DMS114 treated with DMSO at 0.1 percent for 48 hours (cell line): ENCODE measurements at regions not wholly inside any gene's neighbourhood (a gene's known extent, or its start where the extent isn't known, plus 50 kb on each side); places are given as distances from the start of the nearest gene placed in this dataset.
"Not testable (repeated sequence)": the region's sequence is repeated elsewhere in the genome, so short reads cannot be mapped to it uniquely, and the experiment has no call there.

ENCODE experiments used
- DNase-seq: peaks from one replicate; lab custom pipeline; 2025; ENCODE audit not compliant: unreplicated experiment; lab: John Stamatoyannopoulos, UW

DNA sequence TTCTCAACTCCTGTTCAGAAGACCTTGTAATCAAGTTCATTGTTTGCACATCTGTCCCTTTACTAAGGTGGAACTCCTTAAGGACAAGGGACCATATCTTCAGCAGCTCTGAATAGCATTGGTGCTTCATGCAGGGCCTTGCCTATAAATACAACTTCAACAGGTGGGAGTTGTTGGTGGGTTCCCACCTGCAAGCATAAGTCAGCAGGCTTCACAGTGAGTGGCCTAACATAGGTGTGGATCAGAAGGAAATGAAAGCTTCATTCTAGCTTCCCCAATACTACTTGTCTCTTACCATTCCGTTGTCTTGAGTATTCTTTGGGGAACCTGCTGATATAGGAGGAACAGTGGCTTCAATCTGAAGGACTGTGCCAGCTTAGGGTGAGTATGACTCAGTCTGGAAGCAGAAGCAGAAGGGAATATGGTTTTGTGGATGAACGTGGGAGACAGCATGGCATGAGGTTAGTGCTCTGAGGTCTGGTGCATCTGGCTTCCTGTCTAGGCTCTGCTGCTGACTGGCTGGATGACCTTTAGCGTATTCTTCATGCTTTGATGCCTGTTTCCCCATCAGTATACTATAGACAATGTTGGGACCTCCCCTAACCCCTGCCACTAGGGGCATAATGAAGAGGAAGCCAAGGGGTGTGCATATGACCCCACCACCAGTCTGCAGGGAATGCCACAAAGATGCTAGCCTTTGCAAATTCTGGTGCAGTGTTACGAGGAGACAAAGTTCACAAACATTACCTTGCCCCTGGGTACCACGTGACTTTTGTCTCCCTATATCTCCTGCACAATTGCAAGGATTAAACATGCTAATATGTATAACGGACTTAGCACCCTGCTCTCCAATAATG is 192.3 kb downstream of the PALM2AKAP2 start:
- DNase-seq, result no peak

DNA sequence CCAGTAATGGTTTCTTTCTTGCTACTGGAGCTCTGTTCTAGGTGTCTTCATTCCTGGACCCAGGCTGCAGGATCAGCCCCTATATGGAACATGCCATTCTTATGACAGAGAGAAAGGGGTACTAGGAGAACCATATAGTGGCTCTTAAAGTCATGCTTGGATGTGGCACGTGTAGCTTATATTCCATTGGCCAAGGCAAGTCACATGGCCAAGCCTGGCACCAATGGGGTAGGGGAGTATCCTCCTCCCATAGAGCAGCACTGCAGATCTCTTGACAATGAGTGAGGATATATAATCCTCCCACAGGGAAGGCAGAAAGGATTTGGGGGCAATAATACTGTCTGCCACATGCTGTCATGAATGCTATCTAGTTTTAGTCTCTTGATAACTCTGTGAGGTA is 193.3 kb downstream of the PALM2AKAP2 start:
- no peak for DNase-seq

DNA sequence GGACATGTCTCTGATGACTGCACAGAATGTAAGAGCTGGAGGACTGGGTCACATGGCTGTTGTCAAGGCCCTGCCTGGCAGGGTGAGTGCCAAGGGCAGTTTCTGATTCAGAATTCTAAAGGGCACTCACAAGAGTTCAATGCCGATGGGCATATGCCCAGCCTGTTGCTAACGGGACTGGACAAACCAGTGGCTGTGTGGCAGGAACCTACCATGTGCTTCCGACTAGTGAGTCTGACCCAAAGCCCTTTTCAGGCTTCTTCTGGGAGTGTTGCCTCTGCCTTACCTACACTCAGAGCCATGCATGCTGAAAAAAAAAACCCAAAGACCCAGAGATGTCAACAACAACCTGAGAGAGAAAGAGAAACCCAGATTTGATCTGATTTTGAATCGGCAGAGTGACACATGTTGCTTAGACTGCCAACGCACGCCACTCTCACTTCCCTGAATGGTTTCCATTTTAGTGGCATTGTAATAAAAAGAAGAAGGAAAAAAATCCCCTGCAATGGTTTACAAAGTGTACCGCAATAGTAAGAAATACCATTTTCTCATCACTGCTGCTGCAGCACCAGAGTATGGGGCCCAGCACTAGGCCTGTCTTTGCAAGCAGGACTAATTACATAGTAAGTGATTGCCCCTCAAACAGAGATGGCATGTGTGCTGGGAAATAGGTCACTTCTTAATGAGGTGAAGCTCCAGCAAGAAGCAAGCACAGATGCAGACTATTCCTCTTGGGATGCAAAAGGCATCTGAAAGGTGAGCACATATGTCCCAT is 194.3 kb downstream of the PALM2AKAP2 start:
- DNase-seq, result no peak

DNA sequence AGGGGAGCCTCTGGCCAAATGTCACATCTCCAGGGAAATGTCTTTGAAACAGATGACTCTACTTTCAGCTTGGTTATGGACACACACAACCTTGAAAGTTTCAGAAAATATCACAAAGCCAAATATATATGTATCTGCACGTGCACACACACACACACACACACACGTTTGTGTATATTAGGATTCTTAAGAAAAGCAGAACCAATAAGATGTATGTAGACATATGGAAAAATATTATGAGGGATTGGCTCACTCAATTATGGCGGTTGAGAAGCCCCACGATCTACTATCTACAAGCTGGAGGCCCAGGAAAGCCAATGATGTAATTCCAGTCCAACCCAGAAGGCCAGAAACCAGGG is 194.9 kb downstream of the PALM2AKAP2 start:
- DNase-seq, result no peak

DNA sequence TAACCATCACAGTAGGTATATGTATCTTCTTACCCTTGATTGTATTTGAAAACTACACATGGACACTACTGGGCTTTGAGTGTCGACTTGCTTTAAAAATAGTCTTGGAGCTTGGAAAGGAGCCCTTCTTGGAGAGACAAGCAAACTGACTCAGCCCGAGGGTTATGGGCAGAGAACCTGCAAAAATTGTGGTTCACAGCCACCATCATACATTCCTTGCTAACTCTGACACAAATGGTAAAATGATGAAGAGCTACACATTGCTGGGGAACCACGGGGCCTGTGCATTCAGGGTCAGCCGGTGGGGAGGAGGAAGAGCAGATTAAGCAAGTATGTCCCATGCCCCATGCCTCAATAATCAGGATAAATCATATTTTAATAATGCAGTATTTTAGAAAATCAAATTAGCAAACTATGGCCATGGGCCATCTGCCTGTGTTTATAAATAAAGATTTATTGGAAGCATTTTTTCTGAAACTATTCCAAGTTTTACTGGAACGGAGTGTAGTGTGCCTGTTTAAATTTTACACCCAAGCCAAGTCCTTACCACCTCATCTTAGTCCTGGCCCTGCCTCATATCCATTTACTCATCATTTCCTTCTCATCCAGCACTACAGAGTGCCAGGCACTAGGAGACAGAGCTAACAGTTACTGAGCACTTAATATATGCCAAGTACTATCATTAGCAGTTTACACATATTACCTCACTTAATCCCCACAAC is 195.7 kb downstream of the PALM2AKAP2 start:
- no peak for DNase-seq

DNA sequence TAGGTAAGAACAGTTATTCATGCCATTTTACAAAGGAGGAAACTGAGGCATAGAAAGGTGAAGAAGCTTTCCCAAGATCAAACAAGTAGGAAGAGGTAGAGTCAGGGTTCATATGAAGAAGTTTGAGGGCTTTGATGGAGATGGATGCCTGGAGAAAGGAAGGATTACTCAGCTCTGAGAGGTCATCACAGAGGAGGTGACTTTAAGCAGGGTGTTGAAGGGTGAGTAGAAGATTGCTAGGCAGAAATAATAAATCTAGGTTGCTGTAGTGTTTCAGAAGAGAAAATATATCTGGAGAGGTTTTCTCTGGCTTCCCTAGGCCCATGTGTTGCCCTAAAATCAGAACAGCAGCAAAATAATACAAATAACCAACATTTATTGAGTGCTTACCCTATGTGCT is 196.3 kb downstream of the PALM2AKAP2 start:
- DNase-seq, result no peak

DNA sequence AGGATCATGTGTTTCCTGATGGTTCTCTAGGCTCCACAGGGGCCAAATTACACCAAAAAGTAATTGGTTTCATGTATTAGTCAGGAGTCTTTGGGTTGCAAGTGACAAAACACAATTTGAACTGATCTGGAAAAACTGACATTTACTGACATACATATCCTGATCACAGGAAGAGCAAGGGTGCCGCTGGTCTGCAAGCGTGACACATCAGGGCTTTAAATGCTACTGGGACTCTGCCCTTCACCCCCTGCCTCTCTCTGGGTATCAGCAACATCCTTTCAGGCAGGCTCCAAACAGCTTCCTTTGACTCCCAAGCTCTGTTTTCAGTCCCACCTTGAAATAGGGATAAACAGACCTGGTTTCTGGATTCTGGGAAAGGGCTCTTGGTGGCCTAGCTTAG is 197.5 kb downstream of the PALM2AKAP2 start:
- no peak for DNase-seq

DNA sequence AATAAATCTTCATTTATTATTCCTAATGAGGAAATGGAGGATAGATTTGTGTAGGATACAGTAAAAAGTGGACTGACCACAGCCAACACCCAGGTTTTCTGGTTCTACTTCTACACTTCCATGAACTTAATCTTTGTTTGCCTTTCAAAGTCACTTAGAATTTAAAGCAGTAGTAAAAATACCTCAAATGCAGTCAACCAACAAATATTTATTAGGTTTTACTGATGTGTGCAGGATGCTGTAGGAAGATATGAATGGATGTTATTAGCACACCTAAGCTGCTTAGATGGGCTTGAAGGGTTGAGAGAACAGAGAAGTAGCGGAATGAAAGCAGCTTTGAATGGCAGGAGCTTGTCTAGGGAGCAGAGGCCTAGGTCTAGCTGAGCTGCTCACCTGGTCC is 201.1 kb downstream of the PALM2AKAP2 start:
- no peak for DNase-seq

DNA sequence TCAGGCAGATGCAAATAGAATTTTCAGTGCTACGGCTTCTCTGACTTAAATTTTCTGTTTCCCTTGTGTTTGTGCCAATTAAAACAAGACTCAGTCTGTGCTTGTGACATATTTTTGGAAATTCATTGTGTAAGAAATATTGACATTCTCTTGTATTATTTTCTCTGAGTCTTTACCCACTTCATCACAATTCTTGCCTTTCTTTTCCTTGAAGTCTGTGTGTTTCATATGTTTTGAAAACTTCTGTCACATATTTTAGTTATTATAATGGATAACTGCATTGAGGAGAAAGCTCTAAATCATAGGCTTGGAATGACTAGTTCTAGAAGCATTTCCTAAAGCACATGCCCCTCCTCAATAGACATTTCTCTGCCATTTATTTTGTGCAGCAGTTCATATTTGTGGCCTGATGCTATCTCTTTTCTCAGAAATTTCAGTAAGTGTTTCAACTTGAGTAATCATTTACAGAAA is 206.6 kb downstream of the PALM2AKAP2 start:
- DNase-seq, result no peak

DNA sequence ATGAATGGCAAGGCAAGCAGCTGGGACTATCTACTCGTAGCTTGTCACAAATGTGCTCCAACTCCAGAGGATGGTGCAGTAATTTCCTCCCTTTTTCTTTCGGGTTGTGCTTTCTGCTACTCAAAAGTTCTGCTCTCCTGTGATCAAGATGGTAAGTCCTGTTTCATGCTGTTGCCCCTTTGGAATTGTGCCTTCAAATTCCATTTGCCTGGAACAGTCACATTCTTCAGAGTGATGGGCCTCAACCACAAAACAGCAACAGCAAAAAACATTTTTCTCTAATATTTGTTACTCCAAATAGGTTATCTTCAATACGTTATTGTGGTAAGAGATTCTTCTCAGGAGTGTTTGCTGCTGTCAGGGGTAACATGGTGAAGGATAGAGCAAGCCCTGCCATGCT is 209.3 kb downstream of the PALM2AKAP2 start:
- no peak for DNase-seq

DNA sequence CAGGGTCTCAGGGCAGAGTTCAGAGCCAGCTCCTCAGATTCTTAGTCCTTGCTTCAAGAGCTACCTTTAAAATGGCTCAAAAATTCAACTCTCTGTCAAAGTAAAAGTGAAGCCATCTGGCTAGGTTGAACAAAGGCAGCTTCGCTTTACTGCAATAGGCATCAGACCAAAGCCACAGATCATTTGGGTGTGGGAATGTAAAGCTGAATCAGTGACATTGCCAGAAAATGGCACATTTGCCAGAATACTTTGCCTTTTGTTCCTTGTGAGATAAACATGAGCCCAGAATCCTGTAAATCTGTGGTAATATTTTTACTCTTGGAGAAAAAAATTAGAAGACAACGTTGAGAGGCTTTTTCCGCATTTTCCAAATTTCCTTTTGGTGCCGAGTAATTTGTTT is 210.5 kb downstream of the PALM2AKAP2 start:
- no peak for DNase-seq

DNA sequence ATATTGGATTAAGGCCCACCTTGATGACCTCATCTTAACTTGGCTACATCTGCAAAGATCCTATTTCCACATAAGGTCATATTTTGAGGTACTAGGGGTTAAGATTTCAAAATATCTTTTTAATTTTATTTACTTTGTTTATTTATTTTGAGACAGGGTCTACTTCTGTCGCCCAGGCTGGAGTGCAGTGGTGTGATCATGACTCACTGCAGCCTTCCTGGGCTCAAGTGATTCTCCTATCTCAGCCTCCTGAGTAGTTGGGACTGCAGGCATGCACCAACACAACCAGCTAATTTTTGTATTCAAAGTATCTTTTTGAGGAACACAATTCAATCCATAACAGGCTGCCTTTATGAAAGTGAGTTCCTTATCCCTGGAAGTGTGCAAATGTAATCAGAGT is 212.3 kb downstream of the PALM2AKAP2 start:
- DNase-seq, result no peak

DNA sequence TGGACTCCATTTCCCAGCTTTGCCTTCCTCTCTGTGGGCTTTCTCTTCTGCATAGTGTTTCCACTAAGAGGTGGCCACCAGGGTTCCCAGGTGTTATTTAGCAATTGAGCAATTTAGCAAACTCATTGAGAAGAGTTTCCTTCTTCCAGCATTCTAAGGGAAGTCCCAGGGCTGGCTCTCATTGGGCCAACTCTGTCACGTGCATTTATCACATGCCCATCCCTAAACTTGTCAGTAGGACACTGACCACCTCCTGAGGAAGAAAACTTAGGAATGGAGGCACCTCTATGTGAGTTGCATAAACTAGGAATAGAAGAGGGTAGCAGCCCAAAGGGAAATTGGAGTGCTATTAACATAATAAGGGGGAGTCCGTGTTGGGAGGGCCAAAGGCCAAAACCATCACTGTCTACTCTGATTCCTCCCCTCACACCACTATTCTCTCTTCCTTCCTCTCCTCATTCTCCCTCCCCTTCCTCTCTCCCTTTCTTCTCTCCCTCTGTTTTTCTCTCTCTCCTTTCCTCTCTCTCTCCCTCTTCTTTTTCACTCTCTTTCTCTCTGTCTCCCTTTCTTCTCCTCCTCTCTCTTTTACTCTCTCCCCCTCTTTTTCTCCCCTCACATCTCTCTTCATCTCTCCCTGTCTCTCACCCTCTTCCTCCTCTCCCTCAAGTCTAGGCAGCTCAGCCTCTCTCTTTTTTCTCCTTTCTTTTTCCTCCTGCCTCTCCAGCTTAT is 213.4 kb downstream of the PALM2AKAP2 start:
- DNase-seq, result no peak

DNA sequence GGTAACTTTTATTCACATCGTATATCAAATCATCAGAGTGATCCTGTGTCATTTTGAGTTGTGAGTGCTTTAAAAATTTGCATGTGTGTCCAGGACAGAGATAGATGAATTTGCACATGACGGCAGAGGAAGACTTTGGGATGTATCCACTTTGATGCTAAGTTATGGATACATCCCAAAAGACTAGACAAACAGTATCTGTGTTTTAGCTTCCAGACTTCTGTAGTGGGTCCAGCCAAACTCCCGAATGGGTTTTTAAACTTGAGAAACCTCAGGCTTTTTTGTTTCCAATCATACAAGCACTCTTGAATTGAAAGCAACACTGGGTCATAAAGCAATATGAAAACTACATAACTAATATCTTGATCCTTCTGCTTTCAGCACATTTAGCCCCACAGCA is 213.8 kb downstream of the C9orf152 start:
- DNase-seq, result no peak

DNA sequence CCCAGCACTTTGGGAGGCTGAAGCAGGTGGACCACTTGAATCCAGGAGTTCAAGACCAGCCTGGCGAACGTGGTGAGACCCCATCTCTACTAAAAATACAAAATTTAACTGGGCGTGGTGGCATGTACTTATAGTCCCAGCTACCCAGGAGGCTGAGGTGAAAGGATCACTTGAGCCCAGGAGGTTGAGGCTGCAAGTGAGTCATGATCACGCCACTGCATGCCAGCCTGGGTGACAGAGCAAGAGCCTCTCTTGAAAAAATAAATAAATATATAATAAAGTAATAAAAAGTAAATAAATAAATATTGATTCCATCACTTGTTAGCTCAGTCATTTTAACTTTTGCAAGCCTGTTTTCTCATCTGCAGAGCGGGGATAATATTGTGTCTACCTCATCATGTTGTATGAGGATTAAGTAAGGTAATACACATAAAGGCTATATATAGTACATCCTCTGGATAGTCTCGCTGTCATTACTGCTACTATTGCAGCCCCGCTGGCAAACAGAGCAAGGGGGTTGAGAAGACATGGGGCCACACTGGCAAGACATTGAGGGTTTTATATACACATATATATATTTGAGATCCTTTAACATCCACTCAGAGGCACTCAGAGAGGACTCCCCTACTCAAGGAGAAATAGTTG is 210.9 kb downstream of the C9orf152 start:
- no peak for DNase-seq

DNA sequence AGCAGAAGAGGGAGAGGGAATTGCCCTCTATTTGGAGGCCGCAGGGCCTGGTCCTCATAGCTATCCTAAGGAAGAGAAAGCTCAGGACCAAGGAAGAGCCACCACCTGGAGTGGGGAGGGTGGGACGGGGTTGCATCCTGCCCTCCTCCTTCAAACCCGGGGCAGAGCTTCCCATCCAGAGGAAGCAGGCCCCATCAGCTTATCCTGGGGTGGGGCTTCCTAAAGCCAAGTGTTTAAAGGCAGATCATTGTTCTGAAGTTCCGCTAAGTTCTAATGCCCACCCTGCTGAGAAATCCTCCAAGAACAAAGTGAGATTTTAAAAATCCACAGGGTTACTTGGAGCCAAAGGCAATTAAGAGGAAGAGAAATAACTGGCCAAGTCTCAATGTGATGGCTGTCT is 210.3 kb downstream of the C9orf152 start:
- DNase-seq, result no peak

DNA sequence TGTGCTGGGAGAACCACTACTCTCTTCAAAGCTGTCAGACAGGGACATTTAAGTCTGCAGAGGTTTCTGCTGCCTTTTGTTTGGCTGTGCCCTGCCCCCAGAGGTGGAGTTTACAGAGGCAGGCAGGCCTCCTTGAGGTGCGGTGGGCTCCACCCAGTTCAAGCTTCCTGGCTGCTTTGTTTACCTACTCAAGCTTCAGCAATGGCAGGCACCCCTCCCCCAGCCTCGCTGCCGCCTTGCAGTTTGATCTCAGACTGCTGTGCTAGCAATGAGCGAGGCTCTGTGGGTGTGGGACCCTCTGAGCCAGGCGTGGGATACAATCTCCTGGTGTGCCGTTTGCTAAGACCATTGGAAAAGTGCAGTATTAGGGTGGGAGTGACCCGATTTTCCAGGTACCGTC is 202.4 kb downstream of the C9orf152 start:
- not testable (repeated sequence) for DNase-seq

DNA sequence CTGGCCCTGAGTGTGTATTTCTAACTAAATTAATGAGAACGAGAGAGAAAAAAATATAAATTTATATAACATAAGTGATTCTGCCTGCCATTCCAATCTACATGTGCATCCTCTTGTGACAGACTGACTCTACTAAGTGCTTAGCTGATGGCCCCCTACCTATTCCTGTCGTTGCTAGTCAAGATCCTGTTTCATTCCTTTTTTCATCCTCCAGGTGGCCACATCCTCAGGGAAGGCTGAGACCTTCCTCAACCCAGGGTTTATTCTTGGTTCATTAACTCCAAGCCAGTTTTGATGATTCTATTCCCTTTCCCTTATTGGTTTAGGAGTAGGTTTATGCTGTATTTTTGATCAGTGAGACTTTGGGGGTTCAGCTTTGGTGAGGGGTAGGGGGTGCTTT is 201.3 kb downstream of the C9orf152 start:
- DNase-seq, result no peak

DNA sequence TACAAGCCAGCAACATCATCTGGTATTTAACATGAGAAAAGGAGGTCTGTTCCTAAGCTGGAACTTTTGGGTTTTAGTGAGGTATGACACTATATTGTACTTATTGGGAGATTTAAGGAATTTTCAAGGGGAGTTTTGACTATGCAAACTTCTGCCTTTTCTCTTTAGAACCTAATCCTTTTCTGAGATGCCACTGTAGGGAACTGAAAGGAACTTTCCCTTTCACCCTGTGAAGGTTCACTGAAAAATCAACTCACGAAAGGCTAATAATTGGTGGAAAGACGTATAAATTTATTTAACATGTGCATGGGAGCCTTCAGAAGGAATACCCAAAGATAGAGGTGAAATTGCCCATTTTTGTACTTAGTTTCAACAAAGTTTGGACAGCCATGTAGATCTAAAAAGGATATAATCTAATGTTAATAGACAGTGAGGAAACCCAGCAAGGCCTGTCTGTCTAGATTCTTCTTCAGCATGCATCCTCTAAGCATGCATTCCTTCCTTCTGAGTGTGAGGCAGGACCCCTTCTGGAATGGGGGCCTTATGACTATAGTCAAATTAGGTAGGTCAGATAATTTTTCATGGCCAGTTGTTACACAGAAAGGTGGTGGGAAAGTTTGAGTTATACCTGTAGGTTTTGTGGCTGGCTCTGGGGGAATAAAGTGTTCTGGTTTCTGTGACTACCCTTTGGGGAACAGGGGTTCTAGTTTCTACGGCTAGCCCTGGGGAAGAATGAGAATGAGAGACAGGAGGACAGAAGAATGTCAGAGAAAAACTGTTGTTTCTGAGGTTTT is 200.3 kb downstream of the C9orf152 start:
- DNase-seq, result no peak

DNA sequence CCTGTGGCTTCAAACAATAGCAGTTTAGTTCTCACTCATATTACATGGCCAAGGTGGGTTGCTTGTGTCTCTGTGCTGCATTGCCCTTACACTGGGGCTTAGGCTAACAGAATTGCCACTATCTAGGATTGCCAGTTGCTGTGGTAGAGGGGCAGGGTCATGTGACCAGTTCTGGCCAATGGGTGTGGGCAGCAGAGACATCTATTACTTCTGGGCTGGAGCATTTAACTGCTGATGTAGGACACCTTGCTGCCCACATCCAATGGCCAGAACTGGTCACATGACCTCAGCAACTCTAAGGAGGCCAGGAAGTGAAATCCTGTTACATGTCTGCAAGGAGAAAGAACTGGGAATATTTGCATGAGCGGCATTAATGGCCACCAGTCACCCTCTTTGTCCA is 199.3 kb downstream of the C9orf152 start:
- no peak for DNase-seq
